ENCODE measurements at regions not wholly inside any gene's neighbourhood (a gene's known extent, or its start where the extent isn't known, plus 50 kb on each side); places are given as distances from the start of the nearest gene placed in this dataset.

GRCh38 chr11:32034680-32035079, 56.2 kb upstream of the RCN1 start:
- TF ChIP-seq CTCF (conservative IDR thresholded peaks at IDR 0.05; ENCODE audit: low read length) (no peak), EZH2phosphoT487 (IDR thresholded peaks at IDR 0.05; ENCODE audit: borderline replicate concordance, low read depth, low read length) (no peak)
